ENCODE measurements at regions not wholly inside any gene's neighbourhood (a gene's known extent, or its start where the extent isn't known, plus 50 kb on each side); places are given as distances from the start of the nearest gene placed in this dataset.
"Not testable (repeated sequence)": the region's sequence is repeated elsewhere in the genome, so short reads cannot be mapped to it uniquely, and the experiment has no call there.

- TF ChIP-seq, protein P1, sequence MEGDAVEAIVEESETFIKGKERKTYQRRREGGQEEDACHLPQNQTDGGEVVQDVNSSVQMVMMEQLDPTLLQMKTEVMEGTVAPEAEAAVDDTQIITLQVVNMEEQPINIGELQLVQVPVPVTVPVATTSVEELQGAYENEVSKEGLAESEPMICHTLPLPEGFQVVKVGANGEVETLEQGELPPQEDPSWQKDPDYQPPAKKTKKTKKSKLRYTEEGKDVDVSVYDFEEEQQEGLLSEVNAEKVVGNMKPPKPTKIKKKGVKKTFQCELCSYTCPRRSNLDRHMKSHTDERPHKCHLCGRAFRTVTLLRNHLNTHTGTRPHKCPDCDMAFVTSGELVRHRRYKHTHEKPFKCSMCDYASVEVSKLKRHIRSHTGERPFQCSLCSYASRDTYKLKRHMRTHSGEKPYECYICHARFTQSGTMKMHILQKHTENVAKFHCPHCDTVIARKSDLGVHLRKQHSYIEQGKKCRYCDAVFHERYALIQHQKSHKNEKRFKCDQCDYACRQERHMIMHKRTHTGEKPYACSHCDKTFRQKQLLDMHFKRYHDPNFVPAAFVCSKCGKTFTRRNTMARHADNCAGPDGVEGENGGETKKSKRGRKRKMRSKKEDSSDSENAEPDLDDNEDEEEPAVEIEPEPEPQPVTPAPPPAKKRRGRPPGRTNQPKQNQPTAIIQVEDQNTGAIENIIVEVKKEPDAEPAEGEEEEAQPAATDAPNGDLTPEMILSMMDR (IDR thresholded peaks at IDR 0.05) = no peak
Observed at GRCh38 chr17:53483704-53484103, 339.0 kb upstream of the KIF2B start.

DNA sequence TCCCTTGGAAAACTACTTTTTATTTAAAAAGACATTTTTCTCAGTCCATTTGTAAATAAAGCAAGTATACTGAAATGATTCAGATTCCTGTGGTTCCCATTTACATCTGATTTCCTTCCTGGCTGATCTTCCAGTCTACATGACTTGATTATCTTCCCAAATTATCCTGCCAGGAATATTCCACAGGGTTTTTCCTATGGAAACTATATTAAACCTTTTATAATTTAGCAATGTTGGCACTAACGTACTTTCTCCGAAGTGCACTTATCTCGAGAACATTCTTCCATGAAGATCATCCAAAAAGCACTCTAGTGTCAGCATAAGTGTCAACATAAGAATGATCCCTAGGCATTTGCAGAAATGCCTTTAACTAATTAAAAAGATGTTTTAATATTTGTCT is 347.7 kb upstream of the KIF2B start:
- DNase-seq (ENCODE audit: low spot score) = no peak
- TF ChIP-seq, protein P1 (IDR thresholded peaks at IDR 0.05) = no peak
- no peak for ATAC-seq (ENCODE audit: low FRiP score)

More at GRCh38 chr17:53483704-53484103, 339.0 kb upstream of the KIF2B start:
- DNase-seq (ENCODE audit: low spot score) = no peak
- no peak for ATAC-seq (ENCODE audit: low FRiP score)

GRCh38 chr17:53472586-53472985 is 350.1 kb upstream of the KIF2B start:
- TF ChIP-seq, protein P1 (IDR thresholded peaks at IDR 0.05) = no peak
- ATAC-seq (ENCODE audit: low FRiP score) (no peak), DNase-seq (ENCODE audit: low spot score) (no peak)

DNA sequence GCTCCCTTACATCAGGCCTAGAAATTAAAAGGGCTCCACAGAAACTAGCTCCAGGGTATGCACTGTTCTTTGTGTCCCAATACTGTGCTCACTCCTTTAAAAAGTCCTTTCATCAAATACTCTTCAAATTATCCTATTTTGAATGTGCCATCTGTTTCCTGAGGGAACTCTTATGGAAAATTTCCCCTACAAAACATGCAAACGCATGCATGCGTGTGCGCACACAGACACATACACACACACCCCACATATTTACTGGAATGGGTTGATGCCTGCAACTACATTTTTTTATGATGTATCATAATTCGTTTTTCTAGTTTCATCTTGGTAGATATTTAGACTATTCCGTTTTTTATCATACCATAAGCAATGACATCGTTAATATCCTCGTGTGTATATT is 351.2 kb upstream of the KIF2B start:
- DNase-seq (ENCODE audit: low spot score) (no peak), ATAC-seq (ENCODE audit: low FRiP score) (no peak)
- TF ChIP-seq, protein P1 (IDR thresholded peaks at IDR 0.05) = no peak

- ATAC-seq (ENCODE audit: low FRiP score) (no peak), DNase-seq (ENCODE audit: low spot score) (no peak)
- TF ChIP-seq, protein P1 (IDR thresholded peaks at IDR 0.05) = no peak
Observed at GRCh38 chr17:53470626-53471025, 352.1 kb upstream of the KIF2B start.

- no peak for DNase-seq (ENCODE audit: low spot score)
- ATAC-seq (ENCODE audit: low FRiP score) = no peak
- TF ChIP-seq, protein P1 (IDR thresholded peaks at IDR 0.05) = no peak
Observed at GRCh38 chr17:53466733-53467132, 356.0 kb upstream of the KIF2B start.

DNA sequence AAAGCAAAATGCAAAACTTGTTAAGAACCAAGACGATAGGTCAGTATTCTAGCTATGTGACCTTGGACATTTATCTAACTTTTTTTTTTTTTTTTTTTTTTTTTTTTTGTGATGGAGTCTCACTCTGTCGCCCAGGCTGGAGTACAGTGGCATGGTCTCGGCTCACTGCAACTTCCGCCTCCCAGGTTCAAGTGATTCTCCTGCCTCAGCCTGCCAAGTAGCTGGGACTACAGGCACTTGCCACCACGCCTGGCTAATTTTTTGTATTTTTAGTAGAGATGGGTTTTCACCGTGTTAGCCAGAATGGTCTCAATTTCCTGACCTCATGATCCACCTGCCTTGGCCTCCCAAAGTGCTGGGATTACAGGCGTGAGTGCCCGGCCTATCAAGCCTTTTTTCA is 358.3 kb upstream of the KIF2B start:
- not testable (repeated sequence) for DNase-seq (ENCODE audit: low spot score); ATAC-seq (ENCODE audit: low FRiP score)

- DNase-seq (ENCODE audit: low spot score) = no peak
- ATAC-seq (ENCODE audit: low FRiP score) = no peak
- TF ChIP-seq, protein P1 (IDR thresholded peaks at IDR 0.05) = no peak
Observed at GRCh38 chr17:53463363-53463762, 359.4 kb upstream of the KIF2B start.
